BE2C (cell line): ENCODE measurements at regions not wholly inside any gene's neighbourhood (a gene's known extent, or its start where the extent isn't known, plus 50 kb on each side); places are given as distances from the start of the nearest gene placed in this dataset.

Experiments used
- DNase-seq: peaks from one replicate; pipeline ENCODE4 v3.0.0-alpha.2; 2020
- H3K27me3 ChIP-seq: fragments of 250-450 bp; sonication (Bioruptor Pico); 2 replicates; pipeline ENCODE4 v1.5.1; 2020; ENCODE audit warnings: mild to moderate bottlenecking
- H3K36me3 ChIP-seq: fragments of 250-450 bp; sonication (Bioruptor Pico); 2 replicates; pipeline ENCODE4 v1.5.1; 2020; ENCODE audit warnings: mild to moderate bottlenecking
- H3K4me1 ChIP-seq: fragments of 250-450 bp; sonication (Bioruptor Pico); 2 replicates; pipeline ENCODE4 v1.5.1; 2020
- H3K4me3 ChIP-seq: 2 replicates; pipeline ENCODE4 v1.5.1; 2011; ENCODE audit warnings: low read depth, low read length
- H3K9me3 ChIP-seq: fragments of 250-450 bp; sonication (Bioruptor Pico); 2 replicates; pipeline ENCODE4 v1.5.1; 2020
- TF ChIP-seq, protein P1 (sequence below): IDR thresholded peaks from 2 replicates; pipeline ENCODE4 v1.5.1; 2012; ENCODE audit warnings: mild to moderate bottlenecking, low read depth, low read length

DNA sequence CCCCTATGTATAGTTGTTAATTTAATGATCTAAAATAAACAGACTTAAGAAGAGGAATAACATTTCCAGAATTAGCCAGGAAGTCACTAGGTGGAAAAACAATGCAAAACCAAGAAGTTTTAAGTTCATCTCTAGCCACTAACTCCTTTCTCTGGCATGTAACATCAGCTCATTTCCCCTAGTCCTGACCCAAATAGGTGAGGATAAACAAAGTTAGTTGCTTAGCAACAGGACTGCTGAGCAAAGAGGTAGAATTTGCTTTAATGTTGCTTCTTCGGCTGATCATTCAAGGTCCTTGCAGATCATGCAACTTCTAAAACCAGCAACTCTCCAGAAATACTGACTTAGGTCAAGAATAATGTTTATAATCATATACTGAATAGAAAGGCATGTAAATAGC is 675.8 kb downstream of the CETN3 start:
- Histone ChIP-seq H3K36me3 (no peaks in the 10 kb centered on the region), H3K4me3 (no peak overlapping the region), H3K27me3 (peaks cover 16% of the 10 kb centered on the region), H3K4me1 (no peaks in the 10 kb centered on the region), H3K9me3 (no peaks in the 10 kb centered on the region; the same call in 1 of the 2 replicates)
- no peak for DNase-seq
- TF ChIP-seq, protein P1, sequence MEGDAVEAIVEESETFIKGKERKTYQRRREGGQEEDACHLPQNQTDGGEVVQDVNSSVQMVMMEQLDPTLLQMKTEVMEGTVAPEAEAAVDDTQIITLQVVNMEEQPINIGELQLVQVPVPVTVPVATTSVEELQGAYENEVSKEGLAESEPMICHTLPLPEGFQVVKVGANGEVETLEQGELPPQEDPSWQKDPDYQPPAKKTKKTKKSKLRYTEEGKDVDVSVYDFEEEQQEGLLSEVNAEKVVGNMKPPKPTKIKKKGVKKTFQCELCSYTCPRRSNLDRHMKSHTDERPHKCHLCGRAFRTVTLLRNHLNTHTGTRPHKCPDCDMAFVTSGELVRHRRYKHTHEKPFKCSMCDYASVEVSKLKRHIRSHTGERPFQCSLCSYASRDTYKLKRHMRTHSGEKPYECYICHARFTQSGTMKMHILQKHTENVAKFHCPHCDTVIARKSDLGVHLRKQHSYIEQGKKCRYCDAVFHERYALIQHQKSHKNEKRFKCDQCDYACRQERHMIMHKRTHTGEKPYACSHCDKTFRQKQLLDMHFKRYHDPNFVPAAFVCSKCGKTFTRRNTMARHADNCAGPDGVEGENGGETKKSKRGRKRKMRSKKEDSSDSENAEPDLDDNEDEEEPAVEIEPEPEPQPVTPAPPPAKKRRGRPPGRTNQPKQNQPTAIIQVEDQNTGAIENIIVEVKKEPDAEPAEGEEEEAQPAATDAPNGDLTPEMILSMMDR = no peak

DNA sequence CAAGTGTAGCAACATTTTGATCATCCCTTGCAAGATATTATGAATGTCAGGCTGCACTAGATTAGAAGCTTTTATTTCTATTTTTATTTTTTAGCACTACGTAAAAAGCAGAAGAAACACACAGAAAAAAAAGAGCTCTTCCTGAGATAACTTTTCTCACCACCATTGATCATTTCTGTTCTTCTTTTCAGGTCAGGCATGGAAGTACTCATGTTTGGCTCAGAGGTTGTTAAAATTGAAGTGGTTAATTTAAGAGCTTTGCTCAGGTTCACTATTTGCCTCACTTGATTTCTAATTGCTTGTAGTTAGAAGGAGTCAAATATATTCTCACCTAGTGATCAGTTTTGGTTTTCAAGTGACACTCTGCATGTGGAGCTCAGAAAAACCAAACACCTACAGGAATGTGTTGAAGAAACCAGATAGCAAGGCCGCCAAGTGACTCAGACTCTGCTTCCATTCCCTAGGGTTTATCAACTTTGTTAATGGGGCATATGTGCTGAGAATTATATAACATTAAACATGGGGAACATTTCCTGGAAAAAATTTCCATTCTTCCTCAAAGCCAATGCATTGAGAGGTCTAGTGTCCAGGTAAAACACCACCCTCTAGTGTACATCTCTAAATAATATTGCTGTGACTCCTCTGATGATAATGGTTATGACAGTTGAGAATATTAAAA is 679.8 kb downstream of the CETN3 start:
- TF ChIP-seq, protein P1 = peak; percentile 23; the same call in 1 of the 2 replicates

DNA sequence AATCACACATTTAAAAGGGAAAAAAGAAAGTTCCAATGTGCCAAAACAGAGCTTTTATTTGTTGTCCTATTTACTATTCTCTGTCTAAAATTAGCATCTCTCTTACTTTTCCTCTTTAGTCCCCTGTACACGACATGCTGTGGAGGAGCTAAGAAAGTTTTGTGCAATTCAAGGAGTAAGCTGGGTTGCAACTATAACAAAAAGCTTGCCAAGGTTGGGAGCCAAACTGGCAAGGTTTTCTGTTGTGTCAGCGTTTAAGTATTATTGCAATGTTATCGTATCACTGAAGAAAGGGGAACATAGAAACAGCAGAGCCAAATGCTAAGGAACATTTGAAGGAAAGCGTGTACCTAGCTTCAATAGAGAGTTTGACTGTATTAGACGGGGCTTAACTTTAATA is 680.8 kb downstream of the CETN3 start:
- no peak overlapping the region for H3K4me3 ChIP-seq
- no peaks in the 10 kb centered on the region for H3K36me3 ChIP-seq
- TF ChIP-seq, protein P1 = no peak
- H3K4me1 ChIP-seq = no peaks in the 10 kb centered on the region
- peaks cover 11% of the 10 kb centered on the region for H3K27me3 ChIP-seq
- no peak for DNase-seq
- no peaks in the 10 kb centered on the region for H3K9me3 ChIP-seq

More for the DNA sequence above, 679.8 kb downstream of the CETN3 start:
- Histone ChIP-seq H3K36me3 (no peaks in the 10 kb centered on the region), H3K4me3 (no peak overlapping the region), H3K4me1 (no peaks in the 10 kb centered on the region), H3K9me3 (no peaks in the 10 kb centered on the region; the same call in 1 of the 2 replicates), H3K27me3 (peaks cover 12% of the 10 kb centered on the region)
- no peak for DNase-seq

DNA sequence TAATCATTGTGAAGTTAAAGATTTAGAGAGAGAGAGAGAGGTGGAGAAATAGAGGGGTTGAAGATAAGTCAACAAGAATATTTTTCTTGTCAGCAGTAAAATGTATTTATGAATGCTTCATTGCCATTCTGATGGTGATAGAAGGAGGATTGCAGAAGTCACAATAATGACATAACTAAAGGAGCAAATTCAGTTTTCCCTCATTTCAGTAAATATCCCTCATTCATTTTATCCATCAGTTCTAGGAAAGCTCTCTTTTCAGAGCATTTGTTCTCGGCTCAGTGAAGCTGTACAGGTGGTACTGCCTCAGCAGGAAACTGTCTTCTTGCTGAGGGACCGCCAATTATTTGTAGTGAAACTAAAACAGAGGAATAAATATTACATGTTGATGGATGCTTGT is 681.4 kb downstream of the CETN3 start:
- H3K27me3 ChIP-seq = peaks cover 11% of the 10 kb centered on the region
- H3K4me1 ChIP-seq = no peaks in the 10 kb centered on the region
- no peak overlapping the region for H3K4me3 ChIP-seq
- TF ChIP-seq, protein P1 = no peak
- H3K9me3 ChIP-seq = no peaks in the 10 kb centered on the region
- H3K36me3 ChIP-seq = no peaks in the 10 kb centered on the region
- no peak for DNase-seq

- Histone ChIP-seq H3K4me3 (no peak overlapping the region), H3K27me3 (peaks cover 8% of the 10 kb centered on the region), H3K4me1 (no peaks in the 10 kb centered on the region), H3K36me3 (no peaks in the 10 kb centered on the region), H3K9me3 (no peaks in the 10 kb centered on the region)
- TF ChIP-seq, protein P1 = no peak
- DNase-seq = no peak
Measured at GRCh38 chr5:89724379-89725095, 685.0 kb downstream of the CETN3 start.

DNA sequence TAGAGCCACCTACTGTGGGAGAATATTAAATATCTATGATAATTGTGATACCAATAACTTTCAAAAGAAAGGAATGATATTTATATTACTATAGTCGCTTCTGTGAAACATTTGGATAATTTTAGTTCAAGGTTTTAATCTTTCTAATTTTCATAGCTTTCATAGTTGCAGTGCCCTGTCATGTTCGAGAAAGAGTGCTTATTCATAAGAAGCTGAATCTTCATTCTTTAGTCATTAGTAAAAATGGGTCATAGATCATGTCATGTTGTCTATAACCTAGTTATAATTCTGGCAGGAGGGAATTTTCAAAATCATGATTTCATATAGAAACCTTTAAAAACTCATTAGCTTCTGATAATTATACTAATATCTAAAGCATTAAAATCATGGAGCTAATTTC is 685.6 kb downstream of the CETN3 start:
- H3K9me3 ChIP-seq = no peaks in the 10 kb centered on the region
- TF ChIP-seq, protein P1 = no peak
- no peak overlapping the region for H3K4me3 ChIP-seq
- H3K4me1 ChIP-seq = no peaks in the 10 kb centered on the region
- no peak for DNase-seq
- peaks cover 2% of the 10 kb centered on the region for H3K27me3 ChIP-seq
- no peaks in the 10 kb centered on the region for H3K36me3 ChIP-seq
